HG02798 (cell line): ENCODE measurements at regions not wholly inside any gene's neighbourhood (a gene's known extent, or its start where the extent isn't known, plus 50 kb on each side); places are given as distances from the start of the nearest gene placed in this dataset.

Experiments
- ATAC-seq: cut with Tn5 transposase; IDR thresholded peaks from one replicate; pipeline ENCODE4 v1.9.1; 2021; ENCODE audit warnings: mild to moderate bottlenecking; ENCODE audit not compliant: unreplicated experiment, poor library complexity

GRCh38 chr13:39961036-39961435, 305.6 kb downstream of the COG6 start:
- ATAC-seq, result no peak

- ATAC-seq, result no peak
Measured at GRCh38 chr13:39963612-39964011, 308.1 kb downstream of the COG6 start.

- ATAC-seq, result no peak
Measured at GRCh38 chr13:39965309-39965708, 309.8 kb downstream of the COG6 start.

GRCh38 chr13:39967199-39967959, 311.9 kb downstream of the COG6 start:
- ATAC-seq, result no peak

GRCh38 chr13:39968646-39969475, 313.4 kb downstream of the COG6 start:
- ATAC-seq, result no peak

GRCh38 chr13:39970177-39970846, 314.9 kb downstream of the COG6 start:
- ATAC-seq, result no peak

- no peak for ATAC-seq
Measured at GRCh38 chr13:39971526-39971925, 316.1 kb downstream of the COG6 start.

GRCh38 chr13:39976481-39976880, 321.0 kb downstream of the COG6 start:
- ATAC-seq, result no peak

GRCh38 chr13:39981056-39981455, 325.6 kb downstream of the COG6 start:
- no peak for ATAC-seq

- ATAC-seq, result no peak
Measured at GRCh38 chr13:39982745-39983144, 327.3 kb downstream of the COG6 start.

- ATAC-seq, result no peak
Measured at GRCh38 chr13:39985071-39985470, 329.6 kb downstream of the COG6 start.

- ATAC-seq, result no peak
Measured at GRCh38 chr13:39988351-39988750, 332.9 kb downstream of the COG6 start.

GRCh38 chr13:39998166-39998565, 342.7 kb downstream of the COG6 start:
- no peak for ATAC-seq

GRCh38 chr13:40002016-40002415, 346.6 kb downstream of the COG6 start:
- ATAC-seq, result no peak

- no peak for ATAC-seq
Measured at GRCh38 chr13:40013554-40013953, 358.1 kb downstream of the COG6 start.

GRCh38 chr13:40016953-40017660, 361.6 kb downstream of the COG6 start:
- ATAC-seq, result no peak

- ATAC-seq, result no peak
Measured at GRCh38 chr13:40017662-40018262, 362.3 kb downstream of the COG6 start.

- no peak for ATAC-seq
Measured at GRCh38 chr13:40023595-40024203, 368.2 kb downstream of the COG6 start.

- ATAC-seq, result no peak
Measured at GRCh38 chr13:40024204-40024966, 368.9 kb downstream of the COG6 start.
